ENCODE measurements at regions not wholly inside any gene's neighbourhood (a gene's known extent, or its start where the extent isn't known, plus 50 kb on each side); places are given as distances from the start of the nearest gene placed in this dataset.
"Not testable (repeated sequence)": the region's sequence is repeated elsewhere in the genome, so short reads cannot be mapped to it uniquely, and the experiment has no call there.

GRCh38 chr10:30697221-30697620 lies 67.7 kb upstream of the LYZL2 start:
- not testable (repeated sequence) for TF ChIP-seq POLR2A (IDR thresholded peaks at IDR 0.05; ENCODE audit: low read depth, low read length); POLR2AphosphoS5 (IDR thresholded peaks at IDR 0.05; ENCODE audit: low read depth, low read length); TAF1 (IDR thresholded peaks at IDR 0.05; ENCODE audit: borderline replicate concordance, low read depth, low read length)
